Panc1 (cell line): ENCODE measurements at regions not wholly inside any gene's neighbourhood (a gene's known extent, or its start where the extent isn't known, plus 50 kb on each side); places are given as distances from the start of the nearest gene placed in this dataset.

Experiments
- POLR2AphosphoS5 ChIP-seq: IDR thresholded peaks from 2 replicates; pipeline ENCODE4 v1.6.1; 2012; ENCODE audit warnings: mild to moderate bottlenecking, low read depth, low read length, moderate library complexity
- SIN3A ChIP-seq: IDR thresholded peaks from 2 replicates; pipeline ENCODE4 v1.6.1; 2012; ENCODE audit warnings: low read depth, mild to moderate bottlenecking, low read length, moderate library complexity, borderline replicate concordance; ENCODE audit not compliant: insufficient read depth
- TCF7L2 ChIP-seq: IDR thresholded peaks from 2 replicates; pipeline ENCODE4 v1.6.1; 2011; ENCODE audit warnings: mild to moderate bottlenecking, low read depth, low read length, inconsistent platforms
- TF ChIP-seq, protein P1 (sequence below): fragments of 450-650 bp; IDR thresholded peaks from 2 replicates; pipeline ENCODE4 v1.5.1; 2017; ENCODE audit warnings: mild to moderate bottlenecking
- TF ChIP-seq, protein P2 (sequence below), 2 experiments: IDR thresholded peaks; 2 replicates each; pipeline ENCODE4 v1.6.1; 2011 to 2012; ENCODE audit warnings: low read depth in 2 of 2, control low read depth in 1 of 2, low read length in 1 of 2, mild to moderate bottlenecking in 1 of 2, moderate library complexity in 1 of 2; ENCODE audit not compliant: insufficient read depth in 1 of 2

- TF ChIP-seq, protein P1, sequence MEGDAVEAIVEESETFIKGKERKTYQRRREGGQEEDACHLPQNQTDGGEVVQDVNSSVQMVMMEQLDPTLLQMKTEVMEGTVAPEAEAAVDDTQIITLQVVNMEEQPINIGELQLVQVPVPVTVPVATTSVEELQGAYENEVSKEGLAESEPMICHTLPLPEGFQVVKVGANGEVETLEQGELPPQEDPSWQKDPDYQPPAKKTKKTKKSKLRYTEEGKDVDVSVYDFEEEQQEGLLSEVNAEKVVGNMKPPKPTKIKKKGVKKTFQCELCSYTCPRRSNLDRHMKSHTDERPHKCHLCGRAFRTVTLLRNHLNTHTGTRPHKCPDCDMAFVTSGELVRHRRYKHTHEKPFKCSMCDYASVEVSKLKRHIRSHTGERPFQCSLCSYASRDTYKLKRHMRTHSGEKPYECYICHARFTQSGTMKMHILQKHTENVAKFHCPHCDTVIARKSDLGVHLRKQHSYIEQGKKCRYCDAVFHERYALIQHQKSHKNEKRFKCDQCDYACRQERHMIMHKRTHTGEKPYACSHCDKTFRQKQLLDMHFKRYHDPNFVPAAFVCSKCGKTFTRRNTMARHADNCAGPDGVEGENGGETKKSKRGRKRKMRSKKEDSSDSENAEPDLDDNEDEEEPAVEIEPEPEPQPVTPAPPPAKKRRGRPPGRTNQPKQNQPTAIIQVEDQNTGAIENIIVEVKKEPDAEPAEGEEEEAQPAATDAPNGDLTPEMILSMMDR, result no peak
- TF ChIP-seq POLR2AphosphoS5, result no peak
- TF ChIP-seq TCF7L2, result no peak
- TF ChIP-seq, protein P2, sequence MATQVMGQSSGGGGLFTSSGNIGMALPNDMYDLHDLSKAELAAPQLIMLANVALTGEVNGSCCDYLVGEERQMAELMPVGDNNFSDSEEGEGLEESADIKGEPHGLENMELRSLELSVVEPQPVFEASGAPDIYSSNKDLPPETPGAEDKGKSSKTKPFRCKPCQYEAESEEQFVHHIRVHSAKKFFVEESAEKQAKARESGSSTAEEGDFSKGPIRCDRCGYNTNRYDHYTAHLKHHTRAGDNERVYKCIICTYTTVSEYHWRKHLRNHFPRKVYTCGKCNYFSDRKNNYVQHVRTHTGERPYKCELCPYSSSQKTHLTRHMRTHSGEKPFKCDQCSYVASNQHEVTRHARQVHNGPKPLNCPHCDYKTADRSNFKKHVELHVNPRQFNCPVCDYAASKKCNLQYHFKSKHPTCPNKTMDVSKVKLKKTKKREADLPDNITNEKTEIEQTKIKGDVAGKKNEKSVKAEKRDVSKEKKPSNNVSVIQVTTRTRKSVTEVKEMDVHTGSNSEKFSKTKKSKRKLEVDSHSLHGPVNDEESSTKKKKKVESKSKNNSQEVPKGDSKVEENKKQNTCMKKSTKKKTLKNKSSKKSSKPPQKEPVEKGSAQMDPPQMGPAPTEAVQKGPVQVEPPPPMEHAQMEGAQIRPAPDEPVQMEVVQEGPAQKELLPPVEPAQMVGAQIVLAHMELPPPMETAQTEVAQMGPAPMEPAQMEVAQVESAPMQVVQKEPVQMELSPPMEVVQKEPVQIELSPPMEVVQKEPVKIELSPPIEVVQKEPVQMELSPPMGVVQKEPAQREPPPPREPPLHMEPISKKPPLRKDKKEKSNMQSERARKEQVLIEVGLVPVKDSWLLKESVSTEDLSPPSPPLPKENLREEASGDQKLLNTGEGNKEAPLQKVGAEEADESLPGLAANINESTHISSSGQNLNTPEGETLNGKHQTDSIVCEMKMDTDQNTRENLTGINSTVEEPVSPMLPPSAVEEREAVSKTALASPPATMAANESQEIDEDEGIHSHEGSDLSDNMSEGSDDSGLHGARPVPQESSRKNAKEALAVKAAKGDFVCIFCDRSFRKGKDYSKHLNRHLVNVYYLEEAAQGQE (IDR thresholded peaks at IDR 0.05; ENCODE audit: insufficient read depth in 1 of 2, low read depth in 2 of 2, low read length in 1 of 2), result no peak
- no peak for TF ChIP-seq SIN3A
Observed at GRCh38 chr16:65661558-65661957, 539.7 kb upstream of the CDH11 start.
